NB4 (cell line): ENCODE measurements at regions not wholly inside any gene's neighbourhood (a gene's known extent, or its start where the extent isn't known, plus 50 kb on each side); places are given as distances from the start of the nearest gene placed in this dataset.

Experiments used
- CTCF ChIP-seq: IDR thresholded peaks from one replicate; pipeline ENCODE4 v1.5.1; 2012; ENCODE audit warnings: low read depth, low read length
- MYC ChIP-seq: IDR thresholded peaks from 2 replicates; pipeline ENCODE4 v1.6.1; 2011; ENCODE audit warnings: low read depth, low read length
- POLR2A ChIP-seq: IDR thresholded peaks from 2 replicates; pipeline ENCODE4 v1.6.1; 2011; ENCODE audit warnings: mild to moderate bottlenecking; ENCODE audit not compliant: insufficient read length; ENCODE audit errors: extremely low read depth

- TF ChIP-seq POLR2A (no peak), MYC (no peak), CTCF (no peak)
Measured at GRCh38 chr4:96713271-96713850, 873.5 kb downstream of the PDHA2 start.
